Loucy (cell line): ENCODE measurements at regions not wholly inside any gene's neighbourhood (a gene's known extent, or its start where the extent isn't known, plus 50 kb on each side); places are given as distances from the start of the nearest gene placed in this dataset.
A peak's percentile ranks its signal among the peaks of the same experiment; 100 is the strongest.

Source experiments
- H2AFZ ChIP-seq: fragments of 200-600 bp; sonication (generic); 2 replicates; pipeline ENCODE4 v1.6.0; 2016; ENCODE audit warnings: antibody characterized with exemption, mild to moderate bottlenecking, low read length, moderate library complexity
- H3F3A ChIP-seq: fragments of 200-600 bp; 2 replicates; pipeline ENCODE4 v1.6.0; 2016; ENCODE audit warnings: antibody characterized with exemption, low read depth, mild to moderate bottlenecking
- H3K27me3 ChIP-seq: fragments of 200-600 bp; sonication (generic); 2 replicates; pipeline ENCODE4 v1.6.1; 2014; ENCODE audit warnings: low read length, mild to moderate bottlenecking; ENCODE audit not compliant: insufficient read depth, poor library complexity, severe bottlenecking
- H3K36me3 ChIP-seq: fragments of 200-600 bp; sonication (generic); 2 replicates; pipeline ENCODE4 v1.6.1; 2016; ENCODE audit warnings: low read length; ENCODE audit not compliant: insufficient read depth
- H3K4me1 ChIP-seq: fragments of 200-600 bp; sonication (generic); 2 replicates; pipeline ENCODE4 v1.5.1; 2014; ENCODE audit warnings: low read length, mild to moderate bottlenecking; ENCODE audit not compliant: insufficient read depth, poor library complexity, severe bottlenecking
- H3K4me2 ChIP-seq: fragments of 200-600 bp; sonication (generic); 2 replicates; pipeline ENCODE4 v1.6.0; 2014; ENCODE audit warnings: antibody characterized with exemption, low read length, low read depth, mild to moderate bottlenecking; ENCODE audit not compliant: poor library complexity, severe bottlenecking
- H3K4me3 ChIP-seq: fragments of 200-600 bp; sonication (generic); 2 replicates; pipeline ENCODE4 v1.5.1; 2014; ENCODE audit warnings: low read length, mild to moderate bottlenecking, mixed read lengths; ENCODE audit not compliant: poor library complexity, severe bottlenecking
- H3K79me2 ChIP-seq: fragments of 200-600 bp; sonication (generic); 2 replicates; pipeline ENCODE4 v1.6.1; 2014; ENCODE audit warnings: low read length; ENCODE audit not compliant: insufficient read depth
- H3K9ac ChIP-seq: fragments of 200-600 bp; sonication (generic); 2 replicates; pipeline ENCODE4 v1.6.0; 2014; ENCODE audit warnings: mild to moderate bottlenecking, low read depth, low read length, moderate library complexity; ENCODE audit not compliant: poor library complexity, severe bottlenecking
- H3K9me2 ChIP-seq: fragments of 200-600 bp; sonication (generic); replicated peaks from 2 replicates; pipeline ENCODE4 v1.6.1; 2016; ENCODE audit warnings: low read depth, low read length, mixed read lengths
- H3K9me3 ChIP-seq: fragments of 200-600 bp; sonication (generic); 2 replicates; pipeline ENCODE4 v1.6.1; 2014; ENCODE audit warnings: mild to moderate bottlenecking, antibody characterized with exemption, low read length, low read depth; ENCODE audit not compliant: insufficient read depth
- H4K20me1 ChIP-seq: fragments of 200-600 bp; sonication (generic); 2 replicates; pipeline ENCODE4 v1.6.0; 2014; ENCODE audit warnings: antibody characterized with exemption, low read length, mild to moderate bottlenecking; ENCODE audit not compliant: insufficient read depth, poor library complexity, severe bottlenecking
- EZH2phosphoT487 ChIP-seq: fragments of 200-600 bp; IDR thresholded peaks from 2 replicates; pipeline ENCODE4 v1.6.1; 2018; ENCODE audit warnings: antibody characterized with exemption, mild to moderate bottlenecking, moderate library complexity, borderline replicate concordance
- TF ChIP-seq, protein P1 (sequence below): fragments of 200-600 bp; sonication (generic); conservative IDR thresholded peaks from 2 replicates; pipeline ENCODE4 v1.5.1; 2014; ENCODE audit warnings: mild to moderate bottlenecking, antibody characterized with exemption, low read length

- Histone ChIP-seq H3K4me2 (peak overlapping the region; percentile 92), H3K4me3 (peak overlapping the region; percentile 70), H3K9ac (peak overlapping the region; percentile 63), H3K79me2 (no peaks in the 10 kb centered on the region), H3K9me2 (no peaks in the 10 kb centered on the region), H3K36me3 (no peaks in the 10 kb centered on the region), H3K4me1 (peaks cover 52% of the 10 kb centered on the region), H3F3A (peaks cover 5% of the 10 kb centered on the region; the same call in 1 of the 2 replicates), H3K9me3 (no peaks in the 10 kb centered on the region), H3K27me3 (no peaks in the 10 kb centered on the region), H4K20me1 (no peaks in the 10 kb centered on the region), H2AFZ (no peak overlapping the region)
- TF ChIP-seq EZH2phosphoT487: no peak
- TF ChIP-seq, protein P1, sequence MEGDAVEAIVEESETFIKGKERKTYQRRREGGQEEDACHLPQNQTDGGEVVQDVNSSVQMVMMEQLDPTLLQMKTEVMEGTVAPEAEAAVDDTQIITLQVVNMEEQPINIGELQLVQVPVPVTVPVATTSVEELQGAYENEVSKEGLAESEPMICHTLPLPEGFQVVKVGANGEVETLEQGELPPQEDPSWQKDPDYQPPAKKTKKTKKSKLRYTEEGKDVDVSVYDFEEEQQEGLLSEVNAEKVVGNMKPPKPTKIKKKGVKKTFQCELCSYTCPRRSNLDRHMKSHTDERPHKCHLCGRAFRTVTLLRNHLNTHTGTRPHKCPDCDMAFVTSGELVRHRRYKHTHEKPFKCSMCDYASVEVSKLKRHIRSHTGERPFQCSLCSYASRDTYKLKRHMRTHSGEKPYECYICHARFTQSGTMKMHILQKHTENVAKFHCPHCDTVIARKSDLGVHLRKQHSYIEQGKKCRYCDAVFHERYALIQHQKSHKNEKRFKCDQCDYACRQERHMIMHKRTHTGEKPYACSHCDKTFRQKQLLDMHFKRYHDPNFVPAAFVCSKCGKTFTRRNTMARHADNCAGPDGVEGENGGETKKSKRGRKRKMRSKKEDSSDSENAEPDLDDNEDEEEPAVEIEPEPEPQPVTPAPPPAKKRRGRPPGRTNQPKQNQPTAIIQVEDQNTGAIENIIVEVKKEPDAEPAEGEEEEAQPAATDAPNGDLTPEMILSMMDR: no peak
These were observed 105.5 kb upstream of the SFSWAP start for GRCh38 chr12:131605304-131605829.

GRCh38 chr12:131606218-131606901, 104.5 kb upstream of the SFSWAP start:
- H3F3A ChIP-seq: peaks cover 5% of the 10 kb centered on the region; the same call in 1 of the 2 replicates
- H3K27me3 ChIP-seq: no peaks in the 10 kb centered on the region
- no peaks in the 10 kb centered on the region for H3K36me3 ChIP-seq
- peak overlapping the region; percentile 24 for H3K4me2 ChIP-seq
- no peaks in the 10 kb centered on the region for H3K9me3 ChIP-seq
- TF ChIP-seq, protein P1: no peak
- TF ChIP-seq EZH2phosphoT487: no peak
- H2AFZ ChIP-seq: no peak overlapping the region
- peaks cover 52% of the 10 kb centered on the region for H3K4me1 ChIP-seq
- H3K9ac ChIP-seq: no peak overlapping the region
- H3K4me3 ChIP-seq: no peak overlapping the region
- H4K20me1 ChIP-seq: no peaks in the 10 kb centered on the region
- H3K9me2 ChIP-seq: no peaks in the 10 kb centered on the region
- H3K79me2 ChIP-seq: no peaks in the 10 kb centered on the region

DNA sequence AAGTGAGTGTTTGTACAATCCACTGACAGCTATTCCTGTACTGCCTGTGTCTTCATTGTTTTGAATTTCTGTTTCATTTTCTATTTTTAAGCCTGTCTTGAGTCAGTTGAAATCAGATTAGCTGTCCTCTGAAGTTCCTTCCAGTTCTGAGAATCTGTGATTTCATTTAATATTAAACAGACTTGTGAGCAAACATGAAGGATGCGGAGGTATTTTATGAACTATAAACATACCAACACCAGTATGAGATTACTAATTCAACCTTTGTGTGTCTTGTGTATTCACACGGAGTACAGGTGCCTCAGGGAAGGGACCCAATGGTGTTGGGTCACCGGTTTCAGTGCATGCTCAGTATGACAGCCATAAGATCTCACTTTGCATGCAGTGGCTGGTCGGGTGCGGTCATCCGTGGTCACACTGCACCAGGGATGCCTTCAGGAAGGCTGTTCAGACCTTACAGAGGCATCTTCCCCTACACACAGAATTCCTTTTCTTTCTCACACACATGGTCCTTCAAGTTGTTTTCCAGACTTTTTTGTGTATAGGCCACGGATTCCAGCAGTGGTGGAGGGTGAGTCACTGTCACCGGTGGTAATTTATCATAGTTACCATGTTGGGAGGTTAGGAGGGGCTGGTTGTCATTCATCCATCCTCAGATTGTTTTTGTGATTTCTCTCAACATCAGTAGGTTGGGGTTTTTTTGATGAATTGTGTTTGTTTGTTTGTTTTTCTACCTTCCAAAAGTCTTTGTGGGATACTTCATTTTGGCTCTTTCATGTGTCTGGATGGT, 103.0 kb upstream of the SFSWAP start:
- Histone ChIP-seq H3K9ac (no peak overlapping the region), H3K9me3 (no peaks in the 10 kb centered on the region), H4K20me1 (no peaks in the 10 kb centered on the region), H3K4me2 (no peak overlapping the region), H3K36me3 (no peaks in the 10 kb centered on the region), H3K9me2 (no peaks in the 10 kb centered on the region), H3K4me3 (no peak overlapping the region), H2AFZ (no peak overlapping the region), H3F3A (peaks cover 5% of the 10 kb centered on the region; the same call in 1 of the 2 replicates), H3K4me1 (peaks cover 49% of the 10 kb centered on the region), H3K79me2 (no peaks in the 10 kb centered on the region), H3K27me3 (no peaks in the 10 kb centered on the region)
- TF ChIP-seq EZH2phosphoT487: no peak
